ENCODE measurements at regions not wholly inside any gene's neighbourhood (a gene's known extent, or its start where the extent isn't known, plus 50 kb on each side); places are given as distances from the start of the nearest gene placed in this dataset.

GRCh38 chr4:179836179-179837075 lies 2394.2 kb upstream of the AGA start:
- in situ Hi-C loops (cut with HindIII; ENCODE audit: extremely low pct_ligation_motif_present, low pct_unique_long_range_greater_than_20kb): no loop called here
- ChIA-PET CTCF (ENCODE audit: low intra/inter-chr PET ratio, low total read pairs) (no interaction called here), POLR2A (no interaction called here)
- H3K79me2 ChIP-seq (ENCODE audit: insufficient read depth, low read length): no peaks in the 10 kb centered on the region
- no peaks in the 10 kb centered on the region for H3K36me3 ChIP-seq (replicated peaks in 1 of 2; ENCODE audit: control insufficient read depth in 1 of 2, insufficient read depth in 2 of 2, low read length in 2 of 2)
- H2AFZ ChIP-seq (ENCODE audit: low read length): no peak overlapping the region
- BruUV-seq (replicated peaks): no TSS peak
- H4K20me1 ChIP-seq (ENCODE audit: insufficient read depth, low read length): no peaks in the 10 kb centered on the region
- H3K9ac ChIP-seq (ENCODE audit: insufficient read depth, low read depth, low read length): no peak overlapping the region
- H3K4me3 ChIP-seq (replicated peaks in 1 of 3; ENCODE audit: insufficient read depth in 1 of 3, low read depth in 2 of 3, low read length in 3 of 3): no peak overlapping the region
- no peaks in the 10 kb centered on the region for H3K4me1 ChIP-seq (ENCODE audit: insufficient read depth, low read length)
- no peaks in the 10 kb centered on the region for H3K27me3 ChIP-seq (ENCODE audit: control insufficient read depth in 1 of 2, insufficient read depth in 2 of 2, low read length in 2 of 2)
- no peak overlapping the region for H3K27ac ChIP-seq (ENCODE audit: extremely low read length, insufficient read depth, low read length)
- DNase-seq (ENCODE audit: low spot score): no peak
- H3K9me3 ChIP-seq (ENCODE audit: low read length): no peaks in the 10 kb centered on the region
- 32% methylated on average over 11 of the region's 11 CpGs for WGBS (ENCODE audit: low lambda C conversion rate)
- FAIRE-seq: no peak
- no peak overlapping the region for H3K4me2 ChIP-seq (ENCODE audit: low read depth, low read length)
- TF ChIP-seq JARID2 (CRISPR knock-in tag; IDR thresholded peaks at IDR 0.05; ENCODE audit: insufficient replicate concordance) (no peak), ZNF75D (CRISPR knock-in tag; IDR thresholded peaks at IDR 0.05; ENCODE audit: borderline replicate concordance) (no peak), ZFY (CRISPR knock-in tag; IDR thresholded peaks at IDR 0.05) (no peak), HNF1A (IDR thresholded peaks at IDR 0.05; ENCODE audit: low read depth) (no peak), HNF1A (CRISPR knock-in tag; IDR thresholded peaks at IDR 0.05; ENCODE audit: borderline replicate concordance) (no peak), ZNF883 (CRISPR knock-in tag; IDR thresholded peaks at IDR 0.05; ENCODE audit: not compliant biosample characterization) (no peak), HOXA9 (CRISPR knock-in tag; IDR thresholded peaks at IDR 0.05; ENCODE audit: borderline replicate concordance) (no peak), ZNF615 (CRISPR knock-in tag; IDR thresholded peaks at IDR 0.05; ENCODE audit: borderline replicate concordance) (no peak), FUBP1 (CRISPR knock-in tag; IDR thresholded peaks at IDR 0.05; ENCODE audit: borderline replicate concordance) (no peak), ZFP36L1 (CRISPR knock-in tag; IDR thresholded peaks at IDR 0.05) (no peak)
- ATAC-seq: no peak
- intact Hi-C loops (cut with micrococcal nuclease; ENCODE audit: unreplicated experiment): no loop called here

All from HepG2 (cell line).